Naive thymus-derived CD8-positive, alpha-beta T cell (primary cell): ENCODE measurements at regions not wholly inside any gene's neighbourhood (a gene's known extent, or its start where the extent isn't known, plus 50 kb on each side); places are given as distances from the start of the nearest gene placed in this dataset.

Experiments
- ATAC-seq, 2 donors: fragments of 150-1000 bp; cut with Tn5 transposase in 1 of 2; sonication (Bioruptor Pico), chemical (Tn5 transposase) in 1 of 2; 1 replicate in 1 of 2; 2 replicates in 1 of 2; pipeline ENCODE4 v1.10.0; 2021; ENCODE audit warnings: mild to moderate bottlenecking in 2 of 2, moderate library complexity in 2 of 2
- POLR2A ChIA-PET: fragments of 350-600 bp; sonication (Branson Sonifier 250); formaldehyde crosslinking; loops from one replicate; lab custom pipeline; 2021; ENCODE audit warnings: antibody characterized with exemption; lab: Charles Lee
- DNase-seq, 10 donors: peaks; one replicate each; pipeline versions ENCODE4 v3.0.0 to v3.0.0-alpha.2; 2020 to 2022
- H3K27ac Mint-ChIP-seq, 10 donors: one replicate each; pipeline ENCODE4 v1.8.0; 2020 to 2022; ENCODE audit warnings: mild to moderate bottlenecking in 10 of 10, mixed read lengths in 10 of 10, moderate library complexity in 4 of 10, inconsistent platforms in 1 of 10
- H3K27me3 Mint-ChIP-seq, 5 donors: one replicate each; pipeline ENCODE4 v1.8.0; 2021 to 2022; ENCODE audit warnings: mixed read lengths in 5 of 5
- H3K36me3 Mint-ChIP-seq, 3 donors: one replicate each; pipeline ENCODE4 v1.8.0; 2020 to 2022; ENCODE audit warnings: mixed read lengths in 3 of 3, mild to moderate bottlenecking in 2 of 3, inconsistent platforms in 1 of 3
- H3K4me1 Mint-ChIP-seq, 4 donors: one replicate each; pipeline ENCODE4 v1.8.0; 2021 to 2022; ENCODE audit warnings: mixed read lengths in 4 of 4
- H3K4me3 Mint-ChIP-seq, 10 donors: one replicate each; pipeline ENCODE4 v1.8.0; 2020 to 2022; ENCODE audit warnings: mild to moderate bottlenecking in 10 of 10, mixed read lengths in 10 of 10, moderate library complexity in 6 of 10, inconsistent platforms in 1 of 10
- H3K9me3 Mint-ChIP-seq, 9 donors: one replicate each; pipeline ENCODE4 v1.8.0; 2020 to 2022; ENCODE audit warnings: mixed read lengths in 9 of 9, mild to moderate bottlenecking in 3 of 9, inconsistent platforms in 1 of 9, moderate library complexity in 1 of 9

DNA sequence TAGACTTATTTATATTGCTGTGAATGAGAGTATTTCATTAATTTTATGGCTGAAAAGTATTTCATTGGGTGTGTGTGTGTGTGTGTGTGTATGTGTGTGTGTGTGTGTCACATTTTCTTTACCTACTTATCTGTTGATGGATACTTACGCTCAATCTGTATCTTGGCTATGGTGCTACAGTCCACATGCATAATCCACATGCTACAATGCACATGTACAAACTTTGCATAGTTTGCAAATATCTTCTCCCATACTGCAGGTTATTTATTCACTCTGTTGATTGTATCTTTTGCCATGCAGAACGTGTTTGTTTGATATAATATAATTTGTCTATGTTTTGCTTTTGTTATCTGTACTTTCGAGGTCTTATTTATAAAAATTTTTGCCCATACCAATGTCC is 167.8 kb downstream of the RAB28 start:
- H3K27me3 Mint-ChIP-seq: no peaks in the 10 kb centered on the region

DNA sequence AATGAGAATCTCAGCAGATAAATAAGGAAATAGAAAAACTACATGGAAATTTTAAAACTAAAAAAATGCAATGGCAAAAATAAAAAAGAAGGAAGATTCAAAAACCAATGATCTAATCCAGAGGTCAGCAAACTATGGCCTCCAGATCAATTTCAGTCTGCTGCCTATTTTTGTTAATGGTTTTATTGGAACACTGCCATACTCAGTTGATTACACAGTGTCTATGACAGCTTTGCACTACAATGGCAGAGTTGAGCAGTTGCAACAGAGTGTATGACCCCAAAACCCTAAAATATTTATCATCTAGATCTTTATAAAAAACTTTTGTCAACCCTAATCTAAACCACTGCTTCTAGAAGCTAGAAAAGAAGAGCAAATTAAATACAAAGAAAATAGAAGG is 170.3 kb downstream of the RAB28 start:
- POLR2A ChIA-PET: no interaction called here
- Mint-ChIP-seq H3K36me3 (peaks cover 0 to 16% (median 8%) of the 10 kb centered on the region in 3 donors), H3K9me3 (peaks cover 0 to 15% (median 0%) of the 10 kb centered on the region in 9 donors), H3K4me1 (no peaks in the 10 kb centered on the region), H3K4me3 (no peak overlapping the region), H3K27ac (no peak overlapping the region), H3K27me3 (no peaks in the 10 kb centered on the region)
- DNase-seq: no peak
- ATAC-seq: no peak

More for the DNA sequence above, 167.8 kb downstream of the RAB28 start:
- peaks cover 0 to 13% (median 8%) of the 10 kb centered on the region in 3 donors for H3K36me3 Mint-ChIP-seq
- POLR2A ChIA-PET: no interaction called here
- H3K4me3 Mint-ChIP-seq: no peak overlapping the region
- ATAC-seq (no peak), DNase-seq (no peak)
- H3K4me1 Mint-ChIP-seq: no peaks in the 10 kb centered on the region
- peaks cover 0 to 24% (median 5%) of the 10 kb centered on the region in 9 donors for H3K9me3 Mint-ChIP-seq
- no peak overlapping the region for H3K27ac Mint-ChIP-seq

DNA sequence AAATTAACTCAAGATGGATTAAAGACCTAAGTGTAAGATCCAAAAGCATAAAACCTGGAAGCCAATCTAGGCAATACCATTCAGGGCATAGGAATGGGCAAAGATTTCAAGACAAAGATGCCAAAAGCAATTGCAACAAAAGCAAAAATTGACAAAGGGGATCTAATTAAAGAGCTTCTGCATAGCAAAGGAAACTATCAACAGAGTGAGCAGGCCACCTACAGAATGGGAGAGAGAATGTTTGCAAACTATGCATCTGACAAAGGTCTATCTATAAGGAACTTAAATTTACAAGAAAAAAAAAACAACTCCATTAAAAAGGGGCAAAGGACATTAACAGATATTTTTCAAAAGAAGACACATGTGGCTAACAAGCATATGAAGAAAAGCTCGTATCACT is 171.9 kb downstream of the RAB28 start:
- no peak for ATAC-seq
- Mint-ChIP-seq H3K36me3 (peaks cover 0 to 16% (median 8%) of the 10 kb centered on the region in 3 donors), H3K4me3 (no peak overlapping the region), H3K27me3 (no peaks in the 10 kb centered on the region), H3K27ac (no peak overlapping the region), H3K4me1 (peaks cover 0 to 2% (median 0%) of the 10 kb centered on the region in 4 donors), H3K9me3 (peaks cover 0 to 15% (median 2%) of the 10 kb centered on the region in 9 donors)
- no peak for DNase-seq
- POLR2A ChIA-PET: no interaction called here

DNA sequence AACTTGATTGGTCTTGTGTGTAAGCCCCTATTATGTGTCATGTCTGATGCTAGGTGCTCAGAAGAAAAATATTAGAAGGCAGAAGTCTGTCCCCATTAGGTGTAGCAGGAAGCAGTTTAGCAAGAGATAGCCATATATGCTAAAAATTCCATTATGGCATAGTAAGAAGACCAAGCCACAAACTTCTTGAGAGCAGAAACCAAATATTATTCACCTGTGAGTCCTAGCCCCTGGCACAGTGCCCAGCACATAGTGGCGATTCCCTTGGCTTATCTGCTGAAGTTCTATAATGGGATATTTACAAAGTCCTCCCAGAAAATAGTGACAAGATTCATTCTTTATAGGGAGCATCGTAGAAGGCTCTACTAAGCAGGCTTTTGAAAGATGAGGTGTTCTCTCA is 174.4 kb downstream of the RAB28 start:
- peaks cover 2 to 26% (median 4%) of the 10 kb centered on the region in 3 donors for H3K36me3 Mint-ChIP-seq
- H3K4me3 Mint-ChIP-seq: no peak overlapping the region
- no peak overlapping the region for H3K27ac Mint-ChIP-seq
- H3K9me3 Mint-ChIP-seq: peaks cover 0 to 15% (median 4%) of the 10 kb centered on the region in 9 donors
- H3K4me1 Mint-ChIP-seq: peaks cover 0 to 2% (median 0%) of the 10 kb centered on the region in 4 donors
- DNase-seq: no peak
- no peaks in the 10 kb centered on the region for H3K27me3 Mint-ChIP-seq
- POLR2A ChIA-PET: no interaction called here
- no peak for ATAC-seq

DNA sequence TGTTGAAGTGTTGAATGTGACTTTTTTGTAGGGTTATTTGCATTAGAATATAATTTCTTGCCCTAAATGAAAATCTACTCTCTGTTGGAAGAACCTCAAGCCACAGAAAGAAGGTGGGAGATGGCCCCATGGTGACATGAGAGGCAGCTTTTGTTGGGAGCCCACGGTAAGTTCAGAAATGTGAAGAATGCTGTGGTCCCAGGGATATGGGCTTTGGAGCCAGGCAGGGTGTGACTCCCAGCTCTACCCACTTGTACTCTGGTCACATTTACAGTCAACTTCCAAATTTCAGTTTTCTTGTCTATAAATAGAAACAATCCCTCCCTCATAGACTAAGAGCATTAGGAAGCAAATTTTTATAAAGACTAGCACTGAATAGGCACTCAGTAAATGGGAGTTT is 177.8 kb downstream of the RAB28 start:
- peaks cover under 1 to 14% (median 10%) of the 10 kb centered on the region in 9 donors for H3K9me3 Mint-ChIP-seq
- no peak overlapping the region for H3K4me3 Mint-ChIP-seq
- H3K36me3 Mint-ChIP-seq: peaks cover 8 to 37% (median 12%) of the 10 kb centered on the region in 3 donors
- DNase-seq (no peak), ATAC-seq (no peak)
- H3K27me3 Mint-ChIP-seq: no peaks in the 10 kb centered on the region
- H3K27ac Mint-ChIP-seq: no peak overlapping the region
- POLR2A ChIA-PET: no interaction called here
- H3K4me1 Mint-ChIP-seq: peaks cover 0 to 2% (median 0%) of the 10 kb centered on the region in 4 donors

DNA sequence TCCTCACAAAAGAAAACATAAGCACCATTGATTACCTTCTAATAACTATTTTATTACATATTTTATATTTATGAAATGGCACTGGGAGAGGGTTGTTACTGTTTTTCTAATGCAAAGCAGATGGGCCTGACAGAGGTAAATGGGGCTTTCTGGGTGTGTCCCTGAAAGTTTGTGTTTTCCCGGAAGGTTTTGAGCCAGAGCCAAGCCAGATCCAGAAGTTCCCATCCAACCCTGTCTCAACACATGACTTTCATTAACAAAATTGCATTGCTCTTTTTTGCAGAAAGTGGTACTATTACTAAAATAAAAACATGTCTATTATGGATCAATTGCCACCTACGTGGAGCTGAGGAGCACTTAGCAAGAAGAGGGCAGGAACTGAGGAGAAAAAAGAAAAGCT is 181.3 kb downstream of the RAB28 start:
- H3K4me3 Mint-ChIP-seq: no peak overlapping the region
- H3K9me3 Mint-ChIP-seq: peaks cover 6 to 46% (median 37%) of the 10 kb centered on the region in 9 donors
- no peaks in the 10 kb centered on the region for H3K27me3 Mint-ChIP-seq
- H3K36me3 Mint-ChIP-seq: peaks cover 24 to 59% (median 46%) of the 10 kb centered on the region in 3 donors
- no peak for DNase-seq
- no peaks in the 10 kb centered on the region for H3K4me1 Mint-ChIP-seq
- H3K27ac Mint-ChIP-seq: no peak overlapping the region
- ATAC-seq: no peak
- POLR2A ChIA-PET: no interaction called here

DNA sequence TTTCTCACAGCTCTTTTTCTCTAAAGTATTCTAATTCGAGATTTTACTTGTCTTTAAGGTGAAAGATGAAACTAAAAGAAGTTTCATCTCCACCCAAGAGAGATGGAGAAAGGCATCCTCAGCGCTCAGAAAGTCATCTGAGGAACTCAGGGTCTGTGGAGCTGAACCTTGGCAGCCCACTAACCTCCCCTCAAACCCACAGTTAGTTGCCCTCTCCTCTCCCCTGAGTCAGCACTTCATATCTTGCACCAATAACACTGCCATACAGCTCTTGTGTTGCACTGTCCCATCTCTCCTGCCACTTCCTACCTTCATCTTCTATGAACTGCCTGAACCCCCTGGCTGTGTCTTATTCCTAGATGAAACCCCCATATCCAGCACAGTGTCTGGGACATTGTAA is 184.8 kb downstream of the RAB28 start:
- Mint-ChIP-seq H3K27ac (no peak overlapping the region), H3K9me3 (peaks cover 8 to 58% (median 43%) of the 10 kb centered on the region in 9 donors), H3K36me3 (peaks cover 28 to 64% (median 63%) of the 10 kb centered on the region in 3 donors), H3K4me1 (no peaks in the 10 kb centered on the region), H3K4me3 (no peak overlapping the region), H3K27me3 (no peaks in the 10 kb centered on the region)
- DNase-seq: no peak
- POLR2A ChIA-PET: no interaction called here
- no peak for ATAC-seq

DNA sequence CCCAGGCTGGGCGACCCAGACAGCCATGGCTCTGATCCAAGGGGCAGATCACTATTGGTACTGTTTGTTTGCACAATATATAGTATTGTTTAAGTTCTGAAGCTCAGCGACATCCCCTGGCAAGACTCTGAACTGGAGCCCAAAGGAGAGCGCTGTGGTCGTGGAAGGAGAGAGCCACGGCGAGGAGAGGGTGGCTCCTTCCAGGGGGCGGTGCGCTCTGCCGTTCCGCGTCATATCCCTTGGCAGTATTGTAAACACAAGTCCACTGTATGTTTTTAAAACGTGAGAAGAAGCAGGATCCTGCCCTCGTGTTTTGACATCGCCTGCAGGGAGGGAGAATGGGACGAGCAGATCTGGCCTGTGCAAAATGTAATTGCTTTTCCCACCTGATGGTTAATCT is 185.5 kb downstream of the RAB28 start:
- DNase-seq (no peak), ATAC-seq (no peak)
- Mint-ChIP-seq H3K36me3 (peaks cover 28 to 67% (median 65%) of the 10 kb centered on the region in 3 donors), H3K27ac (no peak overlapping the region), H3K4me1 (no peaks in the 10 kb centered on the region), H3K9me3 (peaks cover 8 to 60% (median 44%) of the 10 kb centered on the region in 9 donors), H3K4me3 (no peak overlapping the region), H3K27me3 (no peaks in the 10 kb centered on the region)
- POLR2A ChIA-PET: no interaction called here

DNA sequence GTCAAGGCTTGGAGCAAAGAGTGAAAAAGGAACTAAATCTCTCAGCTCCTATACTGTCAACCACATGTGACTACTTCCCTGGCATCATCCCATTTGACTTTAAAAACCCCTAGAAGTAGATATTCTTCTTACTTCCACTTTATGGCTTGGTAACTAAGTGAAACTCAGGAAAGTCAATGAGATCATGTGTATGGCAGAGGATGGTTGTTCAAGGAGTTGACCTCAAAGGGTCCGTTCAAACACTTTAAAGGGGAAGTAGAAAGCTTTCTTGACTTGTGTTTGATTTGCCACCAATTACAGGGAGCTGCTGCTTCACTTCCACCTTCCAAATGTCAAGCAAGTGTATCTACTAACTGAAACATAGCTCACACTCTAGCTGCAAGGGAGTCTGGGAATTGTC is 187.2 kb downstream of the RAB28 start:
- DNase-seq (no peak), ATAC-seq (no peak)
- peaks cover 43 to 79% (median 73%) of the 10 kb centered on the region in 3 donors for H3K36me3 Mint-ChIP-seq
- POLR2A ChIA-PET: no interaction called here
- H3K27ac Mint-ChIP-seq: no peak overlapping the region
- no peaks in the 10 kb centered on the region for H3K27me3 Mint-ChIP-seq
- H3K4me3 Mint-ChIP-seq: no peak overlapping the region
- H3K4me1 Mint-ChIP-seq: no peaks in the 10 kb centered on the region
- H3K9me3 Mint-ChIP-seq: peaks cover 10 to 73% (median 44%) of the 10 kb centered on the region in 9 donors

DNA sequence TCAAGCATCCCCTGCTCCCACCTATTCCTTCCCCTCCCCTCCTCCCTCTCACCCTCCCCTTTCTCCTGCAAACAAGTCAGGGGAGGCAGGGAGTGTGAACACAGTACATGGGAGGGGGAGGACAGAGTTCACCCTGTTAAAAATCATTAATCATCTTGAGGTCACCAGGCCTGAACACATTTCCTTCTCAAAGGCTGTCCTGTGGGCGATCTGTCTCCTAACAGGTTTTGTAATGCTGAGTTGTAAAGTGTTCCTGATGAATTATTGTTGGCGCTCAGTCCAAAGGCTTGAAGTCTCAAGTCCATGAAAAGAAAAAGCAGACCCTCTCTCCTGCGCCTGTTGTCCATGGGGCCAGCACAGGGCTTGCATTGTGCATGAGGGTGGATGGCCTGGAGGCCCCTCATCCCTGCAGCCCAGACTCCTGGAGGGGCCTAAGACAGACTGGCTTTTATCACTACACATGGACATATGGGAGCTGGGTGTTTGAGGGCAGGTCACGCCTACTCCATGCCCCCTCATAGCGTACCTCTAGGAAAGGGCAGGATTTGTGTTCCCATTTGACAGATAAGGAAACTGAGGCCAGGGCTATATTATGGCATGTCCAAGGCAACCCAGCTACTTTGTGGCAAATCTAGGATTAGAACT is 189.1 kb downstream of the RAB28 start:
- DNase-seq: no peak
- H3K4me1 Mint-ChIP-seq: no peaks in the 10 kb centered on the region
- H3K9me3 Mint-ChIP-seq: peaks cover 9 to 67% (median 43%) of the 10 kb centered on the region in 9 donors
- POLR2A ChIA-PET: no interaction called here
- H3K36me3 Mint-ChIP-seq: peaks cover 32 to 70% (median 61%) of the 10 kb centered on the region in 3 donors
- no peak overlapping the region for H3K27ac Mint-ChIP-seq
- no peaks in the 10 kb centered on the region for H3K27me3 Mint-ChIP-seq
- H3K4me3 Mint-ChIP-seq: no peak overlapping the region
- no peak for ATAC-seq

DNA sequence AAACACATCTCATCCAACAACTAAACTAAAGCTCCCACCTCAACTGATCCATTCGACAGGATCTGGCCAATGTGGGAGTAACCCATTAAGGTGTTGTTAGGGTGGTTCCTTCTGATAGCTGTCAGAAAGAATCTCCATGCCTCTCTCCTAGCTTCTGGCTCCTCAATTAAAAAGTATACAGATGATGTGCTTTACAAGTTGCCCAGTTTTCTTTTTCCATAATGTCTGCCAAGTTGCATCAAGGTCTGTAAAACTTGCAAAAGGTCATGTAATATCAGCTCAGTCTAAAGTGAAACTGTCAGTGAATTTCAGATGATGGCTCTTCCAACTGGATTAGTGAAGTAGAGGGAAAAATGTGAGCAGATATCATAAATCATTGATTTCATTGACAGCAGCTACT is 191.8 kb downstream of the RAB28 start:
- DNase-seq (no peak), ATAC-seq (no peak)
- peaks cover 20 to 61% (median 39%) of the 10 kb centered on the region in 3 donors for H3K36me3 Mint-ChIP-seq
- H3K27me3 Mint-ChIP-seq: no peaks in the 10 kb centered on the region
- H3K4me1 Mint-ChIP-seq: no peaks in the 10 kb centered on the region
- H3K9me3 Mint-ChIP-seq: peaks cover 13 to 65% (median 40%) of the 10 kb centered on the region in 9 donors
- POLR2A ChIA-PET: no interaction called here
- H3K27ac Mint-ChIP-seq: no peak overlapping the region
- H3K4me3 Mint-ChIP-seq: no peak overlapping the region

DNA sequence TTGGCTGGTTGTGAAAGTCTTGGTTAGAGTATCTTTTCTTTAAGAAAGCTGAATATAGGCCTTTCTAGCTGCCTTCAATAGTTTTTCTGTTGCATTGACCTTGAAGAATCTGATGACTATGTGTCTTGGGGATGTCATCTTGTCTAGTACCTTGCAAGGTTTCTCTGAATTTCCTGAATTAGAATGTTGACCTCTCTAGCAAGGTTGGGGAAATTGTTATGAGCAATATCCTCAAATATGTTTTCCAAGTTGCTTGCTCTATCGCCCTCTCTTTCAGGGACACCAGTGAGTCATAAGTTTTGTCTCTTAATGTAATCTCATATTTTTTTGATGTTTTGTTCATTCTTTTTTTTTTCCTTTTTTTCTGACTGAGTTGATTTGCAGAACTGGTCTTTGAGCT is 194.7 kb downstream of the RAB28 start:
- H3K9me3 Mint-ChIP-seq: peaks cover 26 to 80% (median 51%) of the 10 kb centered on the region in 9 donors
- H3K27me3 Mint-ChIP-seq: no peaks in the 10 kb centered on the region
- H3K27ac Mint-ChIP-seq: no peak overlapping the region
- no peak for ATAC-seq
- H3K36me3 Mint-ChIP-seq: peaks cover 15 to 59% (median 30%) of the 10 kb centered on the region in 3 donors
- H3K4me3 Mint-ChIP-seq: no peak overlapping the region
- DNase-seq: no peak
- POLR2A ChIA-PET: no interaction called here
- no peaks in the 10 kb centered on the region for H3K4me1 Mint-ChIP-seq

DNA sequence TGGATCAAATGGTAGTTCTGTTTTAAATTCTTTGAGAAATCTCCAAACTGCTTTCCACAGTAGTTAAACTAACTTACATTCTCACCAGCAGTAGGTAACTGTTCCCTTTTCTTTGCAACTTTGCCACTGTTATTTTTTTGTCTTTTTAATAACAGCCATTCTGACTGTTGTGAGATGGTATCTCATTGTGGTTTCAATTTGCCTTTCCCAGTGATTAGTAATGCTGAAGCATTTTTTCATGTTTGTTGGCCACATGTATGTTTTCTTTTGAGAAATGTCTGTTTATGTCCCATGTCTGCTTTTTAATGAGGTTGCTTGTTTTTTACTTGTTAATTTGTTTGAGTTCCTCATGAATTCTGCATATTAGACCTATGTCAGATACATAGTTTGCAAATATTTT is 198.8 kb downstream of the RAB28 start:
- DNase-seq: no peak
- Mint-ChIP-seq H3K9me3 (peaks cover 21 to 58% (median 41%) of the 10 kb centered on the region in 9 donors), H3K27ac (no peak overlapping the region), H3K4me3 (no peak overlapping the region), H3K4me1 (no peaks in the 10 kb centered on the region), H3K36me3 (peaks cover 0 to 28% (median 11%) of the 10 kb centered on the region in 3 donors), H3K27me3 (no peaks in the 10 kb centered on the region)
- POLR2A ChIA-PET: no interaction called here
- no peak for ATAC-seq

DNA sequence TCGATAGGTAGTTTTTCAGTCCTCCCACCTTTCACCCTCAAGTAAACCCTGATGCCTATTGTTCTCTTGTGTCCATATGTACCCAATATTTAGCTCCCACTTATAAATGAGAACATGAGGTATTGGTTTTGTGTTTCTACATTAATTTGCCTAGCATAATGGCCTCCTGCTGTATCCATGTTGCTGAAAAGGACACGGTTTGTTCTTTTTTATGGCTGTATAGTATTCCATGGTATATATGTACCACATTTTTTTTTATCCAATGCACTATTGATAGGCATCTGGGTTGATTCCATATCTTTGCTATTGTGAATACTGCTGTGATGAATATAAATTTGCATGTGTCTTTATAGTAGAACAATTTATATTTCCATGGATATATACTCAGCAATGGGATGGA is 199.2 kb downstream of the RAB28 start:
- POLR2A ChIA-PET: no interaction called here
- no peak overlapping the region for H3K27ac Mint-ChIP-seq
- peaks cover 0 to 28% (median 11%) of the 10 kb centered on the region in 3 donors for H3K36me3 Mint-ChIP-seq
- no peaks in the 10 kb centered on the region for H3K27me3 Mint-ChIP-seq
- H3K4me3 Mint-ChIP-seq: no peak overlapping the region
- H3K9me3 Mint-ChIP-seq: peaks cover 21 to 58% (median 41%) of the 10 kb centered on the region in 9 donors
- no peaks in the 10 kb centered on the region for H3K4me1 Mint-ChIP-seq
- ATAC-seq (no peak), DNase-seq (no peak)
